Hepatocyte (in vitro differentiated cells): ENCODE measurements at regions not wholly inside any gene's neighbourhood (a gene's known extent, or its start where the extent isn't known, plus 50 kb on each side); places are given as distances from the start of the nearest gene placed in this dataset.

ENCODE experiments used
- CTCF ChIP-seq: fragments of 200-600 bp; sonication (generic); IDR thresholded peaks from 2 replicates; pipeline ENCODE4 v1.5.1; 2016; ENCODE audit warnings: antibody characterized with exemption, mild to moderate bottlenecking; ENCODE audit not compliant: poor library complexity
- EZH2 ChIP-seq: fragments of 200-600 bp; sonication (generic); IDR thresholded peaks from 2 replicates; pipeline ENCODE4 v1.6.1; 2016; ENCODE audit warnings: antibody characterized with exemption, mild to moderate bottlenecking, borderline replicate concordance

- no peak for TF ChIP-seq EZH2
- no peak for TF ChIP-seq CTCF
Observed at GRCh38 chrX:45295259-45295986, 94.7 kb upstream of the DIPK2B start.
